Germinal center (tissue), 1 donor: ENCODE measurements at regions not wholly inside any gene's neighbourhood (a gene's known extent, or its start where the extent isn't known, plus 50 kb on each side); places are given as distances from the start of the nearest gene placed in this dataset.
A peak's percentile ranks its signal among the peaks of the same experiment; 100 is the strongest.

Experiments
- DNase-seq: peaks from one replicate; pipeline ENCODE4 v3.0.0; 2012; ENCODE audit warnings: mixed read lengths, low spot score

DNA sequence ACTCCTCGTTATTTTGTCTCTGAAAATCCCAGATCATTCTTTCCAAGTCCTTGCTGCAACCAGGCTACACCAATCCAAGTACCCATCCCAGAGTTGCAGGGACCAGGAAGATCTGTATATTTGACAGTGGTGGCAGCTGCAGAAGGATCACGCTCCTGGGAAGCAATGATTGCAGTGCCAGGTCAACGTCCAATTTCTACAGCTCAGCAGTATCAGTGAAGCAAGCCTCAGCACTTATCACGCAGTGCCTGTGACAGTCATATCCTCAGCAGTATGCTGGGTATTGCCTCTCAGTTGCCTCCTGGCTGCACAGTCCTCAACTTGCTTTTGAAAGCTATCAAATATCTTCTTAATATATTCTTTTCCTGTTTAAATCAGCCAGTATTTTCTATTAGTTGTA, 66.7 kb downstream of the BARHL2 start:
- DNase-seq = no peak

DNA sequence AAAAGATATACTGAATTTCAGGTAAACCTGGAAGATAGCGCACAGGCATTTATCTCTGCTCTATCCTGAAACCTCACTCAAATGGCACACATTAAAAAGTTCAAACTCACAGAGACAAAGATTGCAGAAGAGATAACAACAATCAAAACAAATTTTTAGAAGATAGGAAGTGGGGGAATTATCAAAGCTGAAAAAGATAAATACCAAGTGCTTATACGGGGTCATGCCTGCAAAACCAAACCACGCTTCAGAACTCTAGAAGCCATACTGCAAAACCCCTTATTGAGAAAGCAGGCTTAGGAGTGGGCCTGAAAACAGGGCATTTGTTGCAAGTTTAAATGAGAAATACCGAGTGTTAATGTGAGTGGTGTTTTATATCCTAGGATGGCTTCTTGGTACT, 76.8 kb downstream of the BARHL2 start:
- no peak for DNase-seq

DNA sequence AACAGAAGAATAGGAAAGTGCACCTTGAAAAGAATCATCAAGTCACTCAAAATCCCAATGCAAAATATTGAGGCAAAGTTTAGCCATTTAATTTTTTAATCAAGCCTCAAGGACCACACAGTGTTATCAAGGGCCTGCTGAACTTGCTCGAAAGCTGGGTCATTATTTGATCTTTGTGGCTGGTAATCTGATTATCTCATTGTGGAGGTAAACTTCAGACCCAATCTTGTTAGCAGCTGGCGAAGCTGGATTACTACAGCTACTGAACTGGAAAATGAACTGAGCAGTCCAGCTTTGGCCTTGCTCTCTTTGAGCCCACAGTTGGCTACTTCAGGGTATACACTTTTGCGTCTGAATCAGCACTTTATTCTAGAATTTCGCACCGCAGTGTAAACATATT, 94.4 kb downstream of the BARHL2 start:
- no peak for DNase-seq

DNA sequence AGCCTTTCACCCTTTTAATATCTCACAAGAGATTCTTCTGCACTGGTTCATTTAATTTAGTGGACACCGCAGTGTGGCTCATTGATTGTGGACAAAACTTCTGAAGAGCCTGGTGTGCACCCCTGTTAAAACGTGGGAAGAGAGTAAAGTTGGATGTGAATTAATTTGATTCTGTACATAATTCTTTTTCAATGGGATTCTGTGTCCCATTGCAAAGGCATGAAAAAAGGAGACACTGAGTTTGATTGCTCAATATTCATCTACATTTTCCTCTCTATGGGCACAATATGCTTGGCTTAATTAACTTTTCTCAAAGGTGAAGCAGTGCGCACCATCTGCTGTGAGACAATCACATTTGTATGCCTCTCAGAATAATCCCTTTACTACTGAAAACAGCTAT, 95.1 kb downstream of the BARHL2 start:
- no peak for DNase-seq

DNA sequence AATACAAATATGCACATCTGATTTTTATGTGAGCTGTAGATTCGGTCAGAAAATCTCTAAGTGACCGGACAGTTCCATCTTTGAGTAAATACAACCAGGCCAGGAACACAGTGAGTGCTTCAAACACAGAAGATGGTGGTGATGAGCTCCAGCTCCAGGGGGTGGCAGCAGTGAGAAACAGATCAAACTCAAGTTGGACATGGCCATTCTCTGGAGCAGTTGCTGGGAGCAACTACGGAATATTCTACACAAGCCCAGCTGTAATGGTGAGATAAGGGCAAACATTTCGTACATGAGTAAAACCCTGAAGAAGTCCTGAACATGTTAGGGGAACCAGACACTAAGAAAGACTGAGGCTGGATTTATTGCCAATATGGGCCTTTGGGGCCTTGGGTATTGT, 100.7 kb downstream of the BARHL2 start:
- no peak for DNase-seq

DNA sequence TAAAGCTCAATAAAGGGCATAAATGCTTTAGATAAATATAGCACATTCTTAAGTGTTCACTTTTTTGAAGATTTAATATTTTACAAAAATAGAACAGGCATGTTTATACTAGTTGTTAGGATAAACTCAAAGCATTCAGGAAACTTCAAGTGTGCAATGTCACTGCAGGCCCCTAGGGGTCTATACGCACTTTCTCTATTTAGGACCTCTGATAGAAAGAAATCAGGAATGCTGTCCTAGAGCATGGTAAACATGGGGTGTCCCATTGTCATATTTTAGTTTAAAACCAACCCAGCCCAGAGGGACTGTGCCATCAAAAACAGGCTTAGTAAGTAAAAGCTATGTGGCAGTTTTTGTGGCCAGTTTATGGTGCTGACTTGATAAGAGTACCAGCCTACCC, 102.2 kb downstream of the BARHL2 start:
- DNase-seq = no peak

DNA sequence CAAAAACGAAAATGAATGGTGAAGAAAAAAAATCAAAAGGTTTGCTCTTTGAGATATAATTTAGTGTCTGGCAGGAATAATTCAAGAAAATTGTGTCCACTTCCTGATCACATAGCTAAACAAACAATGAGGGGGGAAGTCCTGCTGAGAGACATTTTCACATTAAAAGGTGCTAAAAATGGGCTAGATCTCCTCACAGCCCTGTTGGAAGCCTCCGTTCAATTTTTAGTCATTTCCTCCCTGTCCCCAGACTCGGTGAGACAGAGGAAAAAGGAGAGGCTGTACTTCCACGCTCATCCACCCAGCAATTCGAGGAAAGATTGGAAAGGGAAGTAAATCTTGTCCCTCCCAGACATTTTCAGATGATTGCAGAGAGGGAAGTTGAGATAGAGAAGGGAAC, 103.7 kb downstream of the BARHL2 start:
- DNase-seq = no peak

DNA sequence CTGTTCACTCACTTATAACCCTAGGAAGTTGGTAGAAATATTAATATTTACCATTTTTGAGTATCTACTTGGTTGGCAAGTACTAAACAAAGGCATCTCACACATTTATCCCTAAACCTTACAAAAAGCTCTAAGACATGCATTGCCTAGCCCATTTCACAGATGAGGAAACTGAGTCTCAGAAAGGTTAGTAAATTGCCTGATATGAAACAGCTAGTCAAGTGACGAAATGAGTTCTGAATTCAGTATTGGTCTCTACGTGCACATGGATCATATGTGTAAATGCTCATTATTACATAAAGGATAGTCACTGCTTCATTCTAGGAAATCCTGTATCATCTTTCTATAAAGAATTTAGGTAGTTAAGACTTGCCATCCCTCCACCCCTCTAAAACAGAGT, 105.1 kb downstream of the BARHL2 start:
- DNase-seq = no peak

DNA sequence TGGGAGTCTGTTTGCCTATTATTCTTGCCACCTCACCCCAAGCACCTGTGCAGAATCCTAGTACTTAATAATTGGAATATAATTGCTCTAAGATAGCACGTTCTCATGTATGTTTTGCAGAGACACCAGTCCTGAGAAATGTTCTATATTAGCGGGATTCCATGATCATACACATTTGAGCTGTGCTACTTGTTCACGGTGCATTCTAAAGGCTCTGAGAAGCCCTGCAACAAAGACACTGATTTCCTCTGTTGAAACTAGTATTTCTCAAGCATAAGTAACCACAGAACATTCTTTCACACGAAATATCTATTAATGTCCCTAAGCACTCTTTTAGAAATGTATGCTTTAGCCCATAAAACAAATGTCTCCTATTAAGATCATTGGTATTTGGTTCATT, 109.4 kb downstream of the BARHL2 start:
- no peak for DNase-seq

DNA sequence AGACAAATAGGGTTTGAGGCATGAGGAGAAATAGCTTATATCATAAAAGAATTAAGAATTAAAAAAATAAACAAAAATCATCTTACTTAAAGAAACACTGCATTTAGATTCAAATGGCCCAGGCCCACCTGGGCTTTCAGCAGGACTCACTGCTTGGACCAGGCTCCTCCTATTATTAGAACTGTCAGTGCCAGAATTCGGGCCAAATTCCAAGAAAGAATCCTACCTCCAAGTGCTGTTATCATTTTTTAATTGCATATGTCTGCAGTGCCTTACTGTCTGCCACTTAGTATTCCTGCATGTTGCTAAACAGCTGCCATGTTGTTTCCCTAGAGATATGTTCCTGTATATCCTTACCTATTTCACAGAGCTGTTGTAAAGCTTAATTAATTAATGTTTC, 112.0 kb downstream of the BARHL2 start:
- no peak for DNase-seq

DNA sequence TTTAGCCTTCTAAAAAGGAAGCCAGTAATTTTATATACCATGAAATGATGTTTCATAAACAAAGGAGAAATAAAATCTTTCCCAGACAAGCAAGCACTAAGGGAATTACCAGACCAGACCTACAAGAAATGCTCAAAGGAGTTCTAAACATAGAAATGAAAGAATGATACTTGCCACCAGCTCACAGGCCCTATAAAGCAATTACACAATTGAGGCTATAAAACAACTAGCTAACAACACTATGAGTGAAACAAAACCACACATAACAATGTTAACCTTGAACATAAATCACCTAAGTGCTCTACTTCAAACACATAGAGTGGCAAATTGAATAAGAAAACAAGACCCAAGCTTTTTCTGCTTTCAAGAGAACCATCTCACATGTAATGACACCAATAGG, 123.8 kb downstream of the BARHL2 start:
- no peak for DNase-seq

DNA sequence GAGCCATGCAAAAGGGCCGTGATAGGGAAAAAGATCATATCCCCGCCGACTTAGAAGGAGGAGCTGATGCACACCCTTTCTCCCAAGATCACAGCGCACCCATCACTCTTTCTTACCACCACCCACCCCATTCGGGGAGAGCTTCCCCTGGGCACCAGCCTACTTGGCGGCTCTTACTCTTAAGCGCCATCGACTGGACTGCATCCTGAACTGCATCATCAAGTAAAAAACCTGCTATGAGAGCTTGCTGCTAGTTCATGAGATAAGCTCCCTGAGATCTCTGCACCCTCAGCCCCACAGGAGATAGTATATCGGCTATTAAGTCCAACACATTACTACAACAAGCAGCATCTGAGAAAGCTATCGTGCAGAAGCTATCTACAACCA, 125.1 kb downstream of the BARHL2 start:
- DNase-seq = no peak

DNA sequence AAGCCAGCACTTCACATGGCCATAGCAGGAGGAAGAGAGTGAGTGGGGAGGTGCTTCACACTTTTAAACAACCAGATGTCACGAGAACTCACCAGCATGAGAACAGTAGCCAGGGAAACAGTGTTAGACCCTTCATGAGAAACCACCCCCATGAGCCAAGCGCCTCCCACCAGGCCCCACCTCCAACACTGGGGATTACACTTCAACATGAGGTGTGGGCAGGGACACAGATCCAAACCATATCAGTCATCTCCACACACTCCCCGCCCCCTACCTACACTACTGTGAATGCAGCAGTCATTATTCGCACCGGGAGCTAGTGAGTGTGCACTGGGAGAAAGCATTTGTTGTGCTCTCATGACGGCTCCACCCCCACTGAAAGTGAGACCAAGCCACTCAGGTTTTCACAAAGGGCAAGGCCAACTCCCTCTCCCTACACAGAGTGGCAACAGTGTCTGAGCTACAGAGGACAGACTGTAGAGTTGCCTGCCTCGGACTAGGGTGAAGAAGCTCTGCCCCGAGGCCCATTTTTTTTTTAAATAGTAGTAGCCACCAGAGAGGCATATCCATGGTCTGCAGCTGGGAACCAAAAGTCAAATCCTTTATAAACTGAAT, 125.6 kb downstream of the BARHL2 start:
- DNase-seq = no peak

DNA sequence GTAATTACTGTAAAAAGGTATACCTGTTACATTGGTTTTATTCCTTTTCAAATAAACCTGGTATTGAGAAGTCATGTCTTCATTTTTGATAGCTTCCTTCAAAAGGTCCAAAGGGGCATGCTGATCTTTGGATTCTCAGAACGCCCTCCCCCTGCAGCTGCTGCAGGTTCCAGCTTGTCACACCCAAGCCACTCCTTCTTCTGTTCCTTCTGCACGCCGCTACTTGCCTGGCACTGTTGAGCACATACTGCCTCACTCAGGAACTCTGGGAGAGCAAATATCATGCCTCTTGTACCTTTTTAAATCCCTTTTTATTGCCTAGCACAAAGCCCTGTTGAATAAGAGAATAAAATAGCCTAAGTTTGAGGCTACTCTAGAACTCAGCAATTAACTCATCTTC, 136.9 kb downstream of the BARHL2 start:
- no peak for DNase-seq

DNA sequence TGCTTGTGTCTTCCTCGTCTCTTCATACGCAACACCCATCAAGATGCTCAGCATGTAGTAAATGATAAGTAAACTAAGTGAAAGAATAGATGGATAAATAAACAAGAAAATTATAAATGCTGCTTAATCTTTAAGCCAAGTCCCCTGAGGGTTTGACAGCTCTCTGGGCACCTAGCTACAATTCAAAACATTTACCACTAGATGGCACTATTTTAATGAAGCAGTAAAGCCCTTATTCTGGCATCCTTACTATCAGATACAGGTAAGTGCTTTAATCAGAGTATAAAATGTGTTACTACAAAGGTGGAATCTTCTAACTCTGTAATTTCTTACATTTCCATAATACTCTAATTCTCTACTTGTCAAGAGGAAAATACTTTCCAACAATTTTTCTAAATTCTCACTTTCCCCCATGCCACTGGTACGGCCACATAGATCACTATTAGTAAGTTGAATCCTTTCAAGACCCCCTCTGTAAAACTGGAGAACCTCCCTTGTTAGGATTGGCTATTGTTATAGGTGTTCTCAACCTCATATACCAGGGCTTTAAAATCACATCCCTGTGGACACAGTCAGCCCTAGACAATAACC, 137.8 kb downstream of the BARHL2 start:
- DNase-seq = peak; percentile 58

DNA sequence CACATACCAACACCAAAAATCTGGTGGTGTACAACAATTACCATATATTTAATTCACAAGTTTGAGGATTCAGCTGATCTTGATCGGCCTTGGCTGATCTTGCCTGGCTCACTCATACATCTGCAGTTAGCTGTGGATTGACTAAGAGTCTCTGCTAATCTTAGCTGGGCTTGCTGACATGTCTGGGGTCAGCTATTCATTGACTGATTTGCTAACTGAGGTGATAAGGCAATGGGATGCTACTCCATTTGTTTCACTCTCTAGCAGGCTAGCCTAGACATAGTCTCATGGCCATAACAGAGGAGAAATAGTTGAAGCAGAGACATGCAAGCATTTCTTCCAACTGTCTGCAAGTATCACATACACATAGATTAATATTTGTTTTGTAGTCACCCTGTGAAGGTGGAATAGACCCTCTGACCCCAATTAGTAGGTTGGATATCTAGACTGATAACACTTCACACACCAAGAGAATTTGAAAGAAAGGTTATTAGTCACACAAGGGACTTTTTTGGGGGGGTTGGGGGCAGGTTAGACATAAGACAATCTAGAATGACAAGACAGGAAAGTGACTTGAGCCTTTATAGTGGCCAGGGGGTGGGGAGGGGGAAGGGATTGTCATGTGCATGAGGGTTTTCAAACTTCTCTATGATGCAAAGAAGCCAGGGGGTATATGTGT, 142.3 kb downstream of the BARHL2 start:
- DNase-seq = no peak

DNA sequence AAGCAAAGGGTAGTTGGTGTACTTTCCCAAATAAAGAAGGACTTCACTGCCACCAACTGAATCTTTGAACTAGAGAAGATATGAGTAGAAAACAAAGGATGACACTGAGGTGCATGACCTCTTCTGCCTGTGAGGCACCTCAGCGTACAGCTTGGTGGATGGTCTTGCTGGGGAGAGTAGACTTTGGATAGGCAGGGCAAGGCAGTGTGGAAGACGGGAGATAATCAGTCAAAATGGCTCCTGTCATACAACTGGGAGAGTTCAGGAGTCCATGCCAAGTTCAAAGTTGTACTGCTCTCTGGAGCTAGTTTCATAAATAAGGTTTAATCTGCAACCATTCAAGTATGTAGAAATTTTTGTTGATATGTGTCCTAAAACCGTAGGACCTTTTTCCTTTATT, 143.4 kb downstream of the BARHL2 start:
- DNase-seq = no peak

DNA sequence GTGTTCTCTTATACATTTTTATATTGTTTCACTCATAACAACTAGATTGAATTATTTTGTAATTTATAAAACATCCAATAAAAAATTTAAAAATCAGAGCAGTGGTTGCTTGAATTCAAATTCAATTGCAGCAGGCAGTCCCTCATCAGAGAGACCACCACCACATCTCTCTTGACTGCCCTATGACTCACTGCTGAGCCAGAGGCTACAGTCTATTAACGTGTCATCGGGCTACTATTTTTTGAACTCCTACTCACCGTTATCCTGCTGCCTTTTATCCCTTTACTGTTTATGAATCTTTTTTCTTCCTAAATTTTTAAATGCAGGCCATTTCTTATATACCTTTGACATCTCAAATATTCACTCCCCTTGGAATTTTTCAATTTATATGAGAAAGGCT, 144.7 kb downstream of the BARHL2 start:
- no peak for DNase-seq

DNA sequence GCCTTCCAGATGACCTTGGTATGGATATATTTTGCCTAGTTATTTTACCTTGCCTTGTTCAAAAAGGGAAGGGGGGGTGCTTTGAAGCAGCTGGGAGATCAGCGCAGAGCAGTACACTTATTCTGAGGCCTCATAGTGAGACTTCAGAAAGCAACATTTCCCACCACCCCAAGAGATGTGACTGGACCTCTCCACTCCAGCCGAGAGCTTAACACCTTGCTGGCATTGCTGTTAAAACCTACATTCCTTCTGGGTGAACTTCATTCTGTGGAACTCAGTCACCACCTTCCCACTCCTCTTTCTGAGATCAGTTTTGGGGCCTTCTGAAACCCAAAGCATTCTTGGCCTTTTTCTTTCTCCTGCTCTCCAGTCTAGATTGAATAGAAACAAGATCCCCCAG, 148.7 kb downstream of the BARHL2 start:
- DNase-seq = no peak

DNA sequence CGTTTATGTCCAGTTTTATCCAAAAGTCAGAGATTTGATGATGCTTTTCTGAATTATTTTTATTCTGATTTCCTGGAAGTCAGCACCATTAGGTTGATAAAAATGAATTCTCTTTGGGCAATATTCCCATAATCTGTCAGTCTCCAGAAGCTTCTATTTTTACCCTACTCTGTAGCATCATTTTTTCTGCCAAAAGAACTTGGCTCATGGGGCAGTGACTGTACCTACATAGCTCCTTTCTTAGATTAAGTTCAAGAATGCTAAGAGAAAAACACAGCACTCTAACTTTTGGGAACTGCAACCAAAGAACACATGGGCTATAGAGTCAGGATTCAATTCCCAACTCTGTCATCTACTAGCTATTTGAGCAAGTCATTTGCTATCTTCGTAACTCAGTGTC, 152.9 kb downstream of the BARHL2 start:
- no peak for DNase-seq

DNA sequence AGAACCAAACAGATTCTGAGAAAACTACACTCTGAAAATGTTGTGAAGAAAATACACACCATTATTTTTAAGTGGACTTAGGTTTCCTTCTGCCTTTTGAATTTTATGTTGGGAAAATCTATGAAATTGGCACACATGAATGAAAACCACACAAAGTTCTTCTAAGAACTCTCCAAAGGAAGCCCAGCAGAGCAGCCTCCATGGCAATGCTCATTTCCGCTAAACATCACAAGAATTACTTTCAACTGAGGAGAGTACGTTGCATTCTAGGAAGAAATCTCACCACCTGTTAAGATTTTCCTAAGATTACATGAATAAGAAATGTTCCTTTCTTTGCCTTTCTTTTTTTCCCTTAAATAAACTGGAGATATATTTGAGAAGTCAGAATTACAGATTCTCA, 154.2 kb downstream of the BARHL2 start:
- DNase-seq = no peak

DNA sequence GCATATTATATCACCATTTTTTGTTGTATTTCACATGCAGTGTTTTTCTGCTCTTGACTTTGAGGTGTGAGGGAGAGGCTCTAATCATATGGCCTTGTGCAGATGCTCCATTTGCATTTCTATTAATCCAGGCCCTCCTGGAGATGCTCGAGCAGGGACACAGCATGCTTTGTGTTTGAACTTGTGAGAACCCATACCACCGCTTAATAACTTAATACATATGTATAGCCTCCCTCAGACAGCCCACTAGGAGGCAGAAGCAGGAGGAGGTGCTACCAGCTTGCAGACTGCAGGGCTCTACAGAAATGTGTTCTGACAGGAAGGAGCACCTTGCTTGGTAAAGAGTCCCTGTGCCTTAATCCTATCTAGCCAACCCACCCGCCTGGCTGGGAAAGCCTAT, 155.2 kb downstream of the BARHL2 start:
- DNase-seq = no peak

DNA sequence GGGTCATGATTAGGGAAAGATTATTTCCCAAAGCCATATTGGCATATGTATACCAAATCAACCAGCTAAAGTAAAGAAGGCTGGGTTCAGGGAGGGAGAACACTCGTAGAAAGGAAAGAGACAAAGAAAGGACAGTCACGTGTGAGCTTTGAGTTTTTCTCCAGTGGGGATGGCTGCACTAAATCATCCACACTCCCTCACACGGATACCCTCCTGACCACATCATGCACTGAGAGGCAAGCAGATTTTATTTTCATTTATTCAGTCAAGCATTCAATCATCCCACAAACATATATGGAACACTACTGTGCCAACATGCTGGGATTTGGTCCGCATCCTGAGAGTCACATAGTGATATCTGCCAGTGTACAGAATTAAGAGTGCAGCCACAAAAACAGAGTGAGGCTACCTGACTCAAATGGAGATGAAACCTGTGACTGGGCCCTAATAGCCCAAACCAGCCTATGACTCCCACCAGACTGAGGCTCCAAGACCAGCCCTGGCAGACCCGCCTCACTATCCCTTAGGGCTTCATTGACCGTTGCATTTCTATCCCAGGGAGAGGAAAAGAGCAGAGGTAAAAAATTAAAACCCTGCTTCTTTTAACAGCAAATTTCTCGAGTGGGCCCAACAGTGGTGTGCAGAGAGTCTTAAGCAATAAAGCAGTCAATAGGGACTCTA, 155.9 kb downstream of the BARHL2 start:
- DNase-seq = no peak
